ENCODE measurements at regions not wholly inside any gene's neighbourhood (a gene's known extent, or its start where the extent isn't known, plus 50 kb on each side); places are given as distances from the start of the nearest gene placed in this dataset.
"Not testable (repeated sequence)": the region's sequence is repeated elsewhere in the genome, so short reads cannot be mapped to it uniquely, and the experiment has no call there.

DNA sequence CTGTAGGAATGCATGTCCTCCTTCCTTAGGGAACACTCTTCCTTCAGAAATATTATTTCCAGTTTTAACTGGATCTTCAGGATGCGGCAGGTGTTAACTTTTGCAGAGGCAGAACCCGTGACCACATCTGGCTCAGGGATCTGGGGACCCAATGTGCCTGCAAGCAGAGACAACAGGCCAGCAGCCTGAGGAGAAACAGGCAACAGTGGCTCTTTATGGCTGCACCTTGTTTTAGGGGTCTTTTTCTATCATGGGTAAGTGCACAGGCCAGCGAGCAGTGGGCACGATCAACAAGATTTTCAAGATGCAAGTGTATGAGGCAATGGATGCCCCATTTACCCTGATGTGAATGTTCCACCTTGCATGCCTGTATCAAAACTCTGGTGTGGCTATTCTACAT is 497.5 kb upstream of the KLF6 start:
- no peak overlapping the region for H3K4me3 ChIP-seq (ENCODE audit: low read depth, low read length)
- no peak for TF ChIP-seq CTCF (conservative IDR thresholded peaks at IDR 0.05; ENCODE audit: low read depth, low read length)
- DNase-seq (ENCODE audit: low read depth): no peak

DNA sequence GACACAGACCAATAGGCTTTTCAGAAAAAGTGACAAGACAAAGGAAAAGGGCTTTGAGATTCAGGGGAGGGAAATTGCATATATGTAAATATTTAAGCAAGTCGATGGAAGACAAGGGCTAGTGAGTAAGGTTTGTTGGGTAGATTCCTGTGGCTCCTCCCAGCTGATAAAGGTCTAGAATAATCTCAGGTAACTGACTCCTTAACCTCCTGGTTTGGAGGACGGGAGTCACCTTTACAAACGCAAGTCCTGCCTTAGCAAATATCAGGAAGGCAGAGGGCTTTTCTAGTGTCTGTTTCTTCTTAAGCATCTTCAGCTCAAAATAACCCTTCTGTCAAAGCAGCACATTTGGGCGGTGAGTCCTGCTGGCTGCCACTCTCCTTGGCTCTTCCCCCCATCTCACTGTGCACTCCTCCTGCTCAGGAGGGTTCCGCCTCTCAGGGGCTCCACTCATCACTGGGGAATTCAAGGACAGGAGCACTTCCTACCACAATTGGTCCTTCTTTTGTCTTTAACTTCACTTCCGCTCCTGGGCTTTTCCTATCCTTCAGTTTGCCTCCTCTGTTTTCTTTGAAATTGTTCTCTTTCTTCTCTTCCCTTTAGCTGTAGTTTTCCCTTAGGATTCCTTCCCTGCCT is 496.3 kb upstream of the KLF6 start:
- DNase-seq (ENCODE audit: low read depth): no peak
- no peak overlapping the region for H3K4me3 ChIP-seq (ENCODE audit: low read depth, low read length)
- TF ChIP-seq CTCF (conservative IDR thresholded peaks at IDR 0.05; ENCODE audit: low read depth, low read length): no peak

DNA sequence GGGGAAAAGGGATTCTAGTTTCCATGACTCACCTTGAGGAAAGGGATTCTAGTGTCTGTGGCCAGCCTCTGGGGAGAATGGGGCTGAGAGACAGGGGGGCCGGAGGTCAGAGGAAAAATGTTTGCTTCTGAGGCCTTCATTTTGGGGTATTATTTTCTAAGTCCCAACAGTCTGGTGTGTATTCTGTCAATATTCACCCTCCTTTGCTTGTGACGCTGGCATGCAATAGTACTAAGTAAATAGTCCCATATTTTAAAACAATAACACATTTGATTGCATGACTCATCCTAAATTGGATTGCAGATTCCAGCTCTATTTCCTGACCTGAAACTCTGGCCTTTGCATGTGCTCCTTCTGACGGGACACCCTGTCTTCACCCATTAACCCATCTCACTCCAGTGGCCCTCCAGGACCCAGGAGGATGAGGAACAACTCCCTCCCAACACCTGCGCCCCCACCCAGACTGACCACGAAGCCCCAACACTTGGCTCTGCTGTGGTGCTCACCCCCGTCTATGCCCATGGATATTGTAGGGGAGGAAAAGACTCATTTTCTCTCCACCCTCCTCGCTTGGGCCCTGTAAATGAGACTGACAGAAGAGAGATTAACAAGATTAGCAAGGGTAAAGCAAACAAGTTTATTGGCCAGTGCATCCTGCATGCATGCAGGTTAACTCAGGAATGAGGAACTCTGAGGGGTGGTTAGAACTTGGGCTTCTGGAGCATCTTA is 495.6 kb upstream of the KLF6 start:
- DNase-seq (ENCODE audit: low read depth): no peak
- TF ChIP-seq CTCF (conservative IDR thresholded peaks at IDR 0.05; ENCODE audit: low read depth, low read length): no peak
- no peak overlapping the region for H3K4me3 ChIP-seq (ENCODE audit: low read depth, low read length)

DNA sequence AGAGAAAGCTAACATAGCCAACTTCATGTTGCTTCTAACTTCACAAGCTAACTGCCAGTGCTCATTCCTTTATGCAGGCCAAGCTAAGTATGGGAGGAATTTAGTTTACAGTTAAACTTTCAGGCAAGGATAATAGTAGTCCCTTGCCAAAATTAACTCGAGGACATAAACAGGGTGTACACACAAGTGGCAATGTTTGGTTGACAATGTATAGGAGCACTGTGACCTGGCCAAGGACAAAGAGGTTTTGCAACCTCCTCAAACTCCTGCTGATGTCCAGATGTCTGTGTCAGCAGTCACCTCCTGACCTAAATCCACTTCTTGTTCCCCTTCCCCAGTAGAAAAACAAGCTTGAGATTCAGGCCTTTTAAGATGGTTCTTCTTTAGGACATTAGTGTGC is 494.6 kb upstream of the KLF6 start:
- H3K4me3 ChIP-seq (ENCODE audit: low read depth, low read length): no peak overlapping the region
- no peak for DNase-seq (ENCODE audit: low read depth)
- TF ChIP-seq CTCF (conservative IDR thresholded peaks at IDR 0.05; ENCODE audit: low read depth, low read length): no peak

DNA sequence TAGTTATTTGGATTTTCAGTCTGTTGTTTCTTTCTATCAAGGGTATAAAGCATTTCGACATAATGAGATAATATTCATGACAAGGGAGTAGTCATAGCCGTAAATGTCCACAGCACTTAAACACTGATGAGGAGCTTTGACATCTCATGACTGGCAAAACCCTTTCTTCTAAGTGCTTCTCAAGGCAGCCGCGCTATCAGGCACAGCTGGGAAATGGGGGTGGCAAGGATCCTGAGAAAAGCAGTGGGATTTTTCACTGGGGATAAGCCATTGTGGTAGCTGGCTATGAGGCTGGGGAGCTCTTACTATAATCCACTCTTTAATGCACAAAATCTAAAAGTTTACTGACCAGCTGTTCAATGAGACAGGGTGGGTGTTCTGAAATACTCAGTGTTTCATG is 493.2 kb upstream of the KLF6 start:
- no peak for TF ChIP-seq CTCF (conservative IDR thresholded peaks at IDR 0.05; ENCODE audit: low read depth, low read length)
- no peak for DNase-seq (ENCODE audit: low read depth)
- H3K4me3 ChIP-seq (ENCODE audit: low read depth, low read length): no peak overlapping the region

DNA sequence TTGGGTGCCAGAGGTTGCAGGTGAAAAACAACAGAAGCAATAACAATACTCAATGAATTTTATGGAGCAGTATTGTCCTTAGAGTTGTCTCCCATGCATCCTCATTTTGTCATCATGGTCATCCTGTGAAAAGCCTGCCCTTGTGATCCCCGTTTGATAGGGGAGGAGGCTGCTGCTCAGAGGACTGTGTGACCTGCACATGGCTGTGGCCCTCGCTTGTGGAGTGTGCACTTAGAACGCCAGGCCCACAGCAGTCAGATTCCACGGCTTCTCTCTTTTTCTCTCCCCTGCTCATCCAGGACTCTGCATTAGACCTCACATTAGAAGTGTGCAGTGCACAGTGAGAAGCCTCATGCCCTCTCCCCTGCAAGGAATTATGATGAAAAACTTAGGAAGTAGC is 491.1 kb upstream of the KLF6 start:
- no peak for DNase-seq (ENCODE audit: low read depth)
- TF ChIP-seq CTCF (conservative IDR thresholded peaks at IDR 0.05; ENCODE audit: low read depth, low read length): no peak
- H3K4me3 ChIP-seq (ENCODE audit: low read depth, low read length): no peak overlapping the region

GRCh38 chr10:4274671-4275070 is 489.7 kb upstream of the KLF6 start:
- DNase-seq (ENCODE audit: low read depth); H3K4me3 ChIP-seq (ENCODE audit: low read depth, low read length): not testable (repeated sequence)
